Stimulated activated CD4-positive, alpha-beta T cell treated with anti-CD3 and anti-CD28 coated beads, Interleukin-12 subunit alpha, Interleukin-12 subunit beta, amount 100 ng/mL, for 24 hours (primary cell): ENCODE measurements at regions not wholly inside any gene's neighbourhood (a gene's known extent, or its start where the extent isn't known, plus 50 kb on each side); places are given as distances from the start of the nearest gene placed in this dataset.

Source experiments
- DNase-seq, 2 experiments: peaks; one replicate each; pipeline ENCODE4 v3.0.0-alpha.2; 2020; ENCODE audit warnings: low read depth in 2 of 2

DNA sequence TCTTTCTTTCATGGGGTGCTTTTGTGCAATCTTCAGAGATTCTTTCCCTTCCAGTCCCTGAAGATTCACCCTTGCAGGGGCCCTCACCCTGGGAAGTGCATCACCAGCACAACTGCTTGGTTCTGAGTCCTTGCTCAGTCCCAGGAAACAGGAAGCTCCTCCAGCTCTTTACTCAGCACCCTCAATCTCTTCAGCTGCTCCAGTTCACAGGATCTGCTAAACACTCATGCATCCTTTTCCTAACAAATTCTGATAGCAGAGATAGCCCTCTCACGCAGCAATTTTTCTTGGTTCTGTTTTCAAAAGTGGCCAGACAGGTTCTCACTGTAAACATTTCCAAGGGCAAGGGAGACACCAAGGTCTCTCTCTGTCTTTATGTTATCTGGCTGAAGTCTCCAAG lies 823.1 kb downstream of the LIG4 start:
- no peak for DNase-seq

DNA sequence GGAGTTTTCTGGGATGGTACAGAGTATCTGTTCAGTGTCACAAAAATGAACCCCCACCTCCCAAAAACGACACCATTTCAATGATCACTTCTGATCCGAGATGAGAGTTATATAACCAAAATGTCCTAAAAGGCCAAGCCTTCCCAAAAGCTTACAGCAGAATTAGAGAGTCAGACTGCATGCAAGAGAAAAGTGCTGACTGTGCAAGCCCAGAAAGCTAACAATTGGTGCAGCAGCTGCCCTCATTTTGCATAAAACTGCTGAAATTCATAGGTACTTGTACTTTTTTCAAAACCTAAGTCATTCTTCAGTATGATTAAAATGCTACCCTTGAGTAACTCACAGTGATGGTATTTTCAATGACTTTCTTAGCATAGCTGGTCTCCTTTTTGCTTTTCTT lies 819.6 kb upstream of the ARGLU1 start:
- no peak for DNase-seq

DNA sequence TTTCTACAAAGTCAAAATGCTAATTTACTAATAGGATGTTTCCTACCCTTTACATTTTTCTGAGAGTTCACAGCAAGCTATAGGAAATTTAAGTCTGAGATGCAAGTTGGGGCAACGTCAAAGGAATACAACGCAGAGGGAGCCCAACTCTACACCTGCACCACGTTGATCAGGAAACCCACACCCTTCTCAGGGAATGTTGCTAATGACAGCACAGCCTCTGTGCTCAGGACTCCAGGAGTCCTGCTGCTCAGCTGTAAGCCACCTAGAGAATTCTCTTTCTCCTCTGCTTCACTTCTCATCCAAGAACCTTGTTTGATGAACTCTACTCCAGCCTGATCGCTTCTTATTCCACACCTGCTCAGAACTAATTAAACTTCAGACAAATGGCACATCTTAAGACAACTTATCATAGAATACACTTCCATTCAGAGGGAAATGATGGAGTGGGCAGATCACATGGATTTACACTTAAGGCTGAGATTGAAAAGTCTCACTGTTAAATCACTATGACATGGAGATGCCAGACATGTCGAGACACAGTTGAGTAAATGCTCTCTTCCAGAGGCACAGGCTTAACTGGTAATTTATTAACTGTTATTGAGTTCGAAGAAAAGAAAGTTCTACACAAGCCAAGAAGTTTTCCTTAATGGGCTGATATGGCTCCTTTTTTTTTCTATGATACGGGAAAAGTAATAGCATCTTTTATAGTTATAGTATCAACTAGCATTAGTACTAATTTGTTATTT lies 811.6 kb upstream of the ARGLU1 start:
- DNase-seq = no peak

DNA sequence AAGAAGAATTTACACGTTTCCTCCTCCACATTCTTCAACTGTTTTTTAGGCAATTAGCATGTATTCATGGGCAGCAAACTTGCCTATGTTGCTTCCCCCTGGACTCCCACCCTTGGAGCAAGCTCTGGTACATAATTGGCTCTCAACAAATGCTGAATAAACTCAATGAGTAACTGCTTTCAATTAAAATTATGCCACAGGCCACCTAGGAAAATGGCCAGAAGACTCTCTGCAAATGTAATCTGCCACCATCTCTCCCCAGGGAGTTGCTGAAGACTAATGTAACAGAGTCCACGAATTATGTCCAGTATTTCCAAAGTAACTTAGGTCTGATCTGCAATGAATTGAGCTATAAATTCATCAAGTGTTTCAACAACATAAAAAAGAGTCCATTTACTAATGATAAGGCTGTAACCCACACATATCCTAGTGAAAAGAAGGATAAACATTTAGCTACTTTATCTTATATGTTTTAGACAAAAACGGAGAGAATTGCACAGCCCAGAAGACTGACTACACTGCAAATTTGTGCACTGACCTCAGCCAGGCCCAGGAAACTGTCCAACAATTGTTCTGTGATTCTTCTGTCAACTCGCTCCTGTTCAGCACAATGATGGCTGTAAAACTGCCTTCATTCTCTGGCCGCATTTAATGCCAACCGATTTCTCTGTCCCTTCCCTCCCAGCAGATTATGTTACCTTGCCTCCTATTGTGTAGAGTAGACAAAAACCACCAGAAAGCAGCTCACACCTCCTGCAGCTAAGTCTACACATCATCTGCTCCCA lies 808.6 kb upstream of the ARGLU1 start:
- DNase-seq = no peak

DNA sequence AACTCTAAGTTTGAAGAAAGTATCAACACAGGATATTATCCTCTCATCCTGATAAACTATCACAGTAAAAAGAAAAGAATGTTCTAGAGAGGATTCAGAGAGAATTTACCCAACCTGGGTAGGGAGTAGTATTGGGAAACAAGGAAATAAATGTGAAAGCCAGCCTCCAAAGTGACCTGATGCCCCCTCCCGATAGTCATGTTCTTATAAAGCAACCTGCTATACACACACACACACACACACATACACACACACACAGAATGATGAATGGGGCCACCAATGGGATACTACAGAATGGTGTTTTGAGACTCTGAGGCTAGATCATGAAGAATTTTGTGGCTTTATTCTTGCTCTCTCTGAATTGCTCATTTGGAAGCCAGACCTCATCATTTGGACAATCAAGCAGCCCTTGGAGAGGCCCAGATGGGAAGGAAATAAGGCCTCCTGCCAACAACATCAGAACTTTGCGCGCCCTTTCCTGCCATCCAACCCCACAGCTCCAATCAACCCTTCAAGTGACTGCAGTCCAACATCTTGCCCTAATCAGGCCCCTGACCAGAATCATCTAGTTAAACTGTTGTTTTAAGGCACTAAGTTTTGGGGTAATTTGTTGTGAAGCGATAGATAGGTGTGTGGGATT lies 807.9 kb upstream of the ARGLU1 start:
- no peak for DNase-seq

DNA sequence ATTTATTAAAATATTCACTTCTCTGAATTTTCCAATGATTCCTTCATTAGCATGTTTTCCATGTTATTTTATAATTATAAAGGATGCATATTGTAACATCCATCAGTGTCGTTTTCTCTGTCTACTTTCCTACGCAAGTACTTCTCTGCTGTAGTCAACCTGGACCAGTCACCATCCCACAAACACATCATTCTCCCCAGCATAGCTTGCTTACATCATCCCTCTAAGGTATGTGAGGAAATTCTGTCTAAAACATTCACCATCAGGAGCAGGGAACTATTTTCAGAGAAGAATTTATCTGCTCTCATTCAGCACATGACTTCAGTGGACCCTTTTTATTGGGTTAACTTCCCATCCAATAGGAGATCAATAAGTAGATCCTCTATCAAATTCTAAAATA lies 806.1 kb upstream of the ARGLU1 start:
- DNase-seq = no peak

DNA sequence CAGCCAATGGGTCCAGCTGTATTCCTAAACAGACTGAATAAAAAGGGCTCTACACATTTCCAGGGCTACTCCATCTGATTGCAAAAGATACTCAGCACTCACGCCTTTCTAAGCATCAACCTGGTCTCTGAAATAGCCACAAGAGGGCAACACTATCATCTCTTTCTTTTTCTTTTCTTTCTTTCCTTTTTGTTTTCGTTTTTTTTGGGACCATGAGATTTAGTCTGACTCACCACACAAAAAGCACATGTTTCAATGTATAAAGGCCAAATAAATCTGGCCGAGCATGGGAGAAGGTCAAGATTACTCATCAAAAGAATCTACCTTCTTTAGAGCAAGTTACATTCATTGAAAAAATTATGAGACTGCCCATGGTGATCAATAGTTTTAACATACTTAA lies 805.6 kb upstream of the ARGLU1 start:
- no peak for DNase-seq

DNA sequence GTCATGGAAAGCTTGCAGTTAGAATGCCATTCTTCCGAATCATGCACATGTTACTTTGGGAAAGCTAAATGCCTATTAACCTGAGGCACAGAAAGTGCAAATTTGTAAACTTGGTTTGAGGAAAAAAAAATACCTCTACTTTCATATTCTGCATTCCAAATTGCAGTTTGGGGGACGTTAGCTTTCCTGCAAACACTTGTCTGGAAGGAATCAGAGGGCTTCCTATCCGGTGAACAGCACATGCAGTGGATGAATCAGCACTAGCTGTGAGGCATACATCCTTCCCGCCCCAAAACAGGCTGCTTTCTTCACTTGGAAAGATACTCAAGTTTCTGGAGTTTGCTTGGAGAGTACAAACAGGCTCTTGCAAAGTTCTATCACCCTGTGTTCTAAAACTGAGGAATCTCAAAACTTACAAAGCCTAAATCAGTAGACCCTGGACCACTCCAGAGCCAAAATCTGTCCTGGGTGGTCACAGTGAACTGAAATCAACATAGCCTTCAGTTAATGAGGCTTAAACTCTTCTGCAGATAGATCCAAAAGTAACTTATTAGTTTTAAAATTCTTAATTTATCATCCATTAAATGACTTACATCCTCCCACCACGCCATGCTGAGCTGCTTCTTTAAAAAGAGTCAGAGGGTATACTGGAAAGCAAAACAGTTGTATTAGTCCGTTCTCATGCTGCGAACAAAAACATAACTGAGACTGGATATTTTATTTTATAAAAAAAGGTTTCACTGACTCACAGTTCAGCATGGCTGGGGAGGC lies 802.3 kb upstream of the ARGLU1 start:
- no peak for DNase-seq

DNA sequence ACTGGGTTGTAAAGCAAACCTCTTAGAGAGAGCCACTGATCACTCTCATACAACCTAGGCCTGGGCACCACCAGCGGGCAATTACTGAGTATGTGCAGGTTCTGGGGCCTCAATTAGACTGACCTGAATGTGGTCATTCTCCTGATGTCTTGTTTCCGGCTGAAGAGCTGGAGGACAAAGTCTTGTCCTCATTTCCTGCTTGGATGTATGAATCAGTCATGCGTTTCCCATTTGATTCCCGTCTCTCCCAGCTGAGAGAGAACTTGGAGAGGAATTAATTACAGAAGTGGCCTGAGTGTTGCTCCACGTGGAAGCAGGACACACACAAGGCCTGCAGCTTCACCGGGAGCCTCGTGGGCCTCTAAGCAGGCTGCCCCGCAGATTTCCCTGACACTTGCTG lies 799.3 kb upstream of the ARGLU1 start:
- DNase-seq = no peak

DNA sequence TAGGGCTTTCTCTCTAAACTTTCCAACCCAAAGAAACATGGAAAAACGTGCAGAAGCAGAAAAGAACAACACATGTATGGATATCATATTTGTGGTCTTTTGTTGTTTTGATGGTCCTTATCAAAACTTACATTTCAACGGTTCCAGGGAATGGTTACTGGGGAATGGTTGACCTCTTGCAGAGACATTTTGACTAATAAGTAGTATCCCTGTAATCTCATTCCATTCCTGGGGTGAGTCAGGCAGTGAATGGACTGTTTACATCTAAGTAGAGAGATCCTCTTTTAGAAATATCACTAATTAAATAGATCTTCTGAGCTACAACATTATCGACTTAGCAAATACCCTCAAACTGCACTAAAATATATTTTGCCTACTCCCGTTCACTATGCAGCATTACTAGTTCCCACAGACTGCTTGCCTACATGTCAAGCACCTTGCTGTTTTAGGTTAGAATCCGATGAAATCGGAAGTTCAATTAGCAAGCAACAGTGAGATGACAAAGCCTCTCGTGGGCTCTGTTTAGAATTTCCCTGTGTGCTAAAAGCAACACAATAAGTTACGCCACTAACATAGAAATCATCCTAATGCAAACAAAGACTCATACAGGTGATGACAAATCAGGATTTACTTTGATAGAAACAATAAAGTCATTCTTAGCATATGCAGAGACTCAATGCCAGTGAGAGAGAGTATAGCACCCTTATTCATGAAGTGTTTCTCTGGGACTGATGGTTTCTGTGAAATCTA lies 797.7 kb upstream of the ARGLU1 start:
- no peak for DNase-seq

DNA sequence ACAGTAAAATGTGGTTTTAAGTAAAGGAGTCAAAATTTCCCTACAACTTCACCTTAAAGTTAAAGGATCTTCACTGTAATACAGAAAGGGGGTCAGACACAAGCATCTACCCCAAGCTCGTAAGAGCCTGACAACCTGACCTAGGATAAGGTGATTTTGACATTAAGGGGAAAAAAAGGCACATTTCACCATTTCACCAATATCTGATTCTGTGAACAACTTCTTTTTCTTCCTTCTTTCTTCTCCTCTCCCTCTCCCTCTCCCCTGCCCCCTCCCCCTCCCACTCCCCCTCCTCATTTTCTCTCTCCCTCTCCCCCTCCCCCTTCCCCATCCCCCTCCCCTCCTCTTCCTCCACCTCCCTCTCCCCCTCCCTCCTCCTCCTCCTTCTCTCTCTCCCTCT lies 796.7 kb upstream of the ARGLU1 start:
- no peak for DNase-seq

DNA sequence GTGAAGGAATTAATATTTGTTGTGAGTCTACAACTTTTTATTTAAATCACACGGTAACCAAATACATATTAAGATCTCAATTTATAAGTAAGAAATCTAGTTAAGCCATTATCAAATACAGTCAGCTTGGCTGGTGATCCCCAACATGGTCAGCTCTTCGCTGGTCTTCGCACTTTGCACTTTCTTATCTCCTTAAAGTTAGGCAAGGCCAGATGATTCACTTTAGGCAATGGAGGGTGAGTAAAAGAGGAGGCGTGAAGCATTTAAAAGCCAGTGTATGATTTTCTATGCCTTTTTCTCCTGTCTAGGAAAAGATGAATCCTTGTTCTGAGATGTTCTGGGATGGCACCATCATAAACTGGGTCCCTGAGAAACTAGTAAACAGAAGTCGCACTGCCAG lies 793.7 kb upstream of the ARGLU1 start:
- no peak for DNase-seq

DNA sequence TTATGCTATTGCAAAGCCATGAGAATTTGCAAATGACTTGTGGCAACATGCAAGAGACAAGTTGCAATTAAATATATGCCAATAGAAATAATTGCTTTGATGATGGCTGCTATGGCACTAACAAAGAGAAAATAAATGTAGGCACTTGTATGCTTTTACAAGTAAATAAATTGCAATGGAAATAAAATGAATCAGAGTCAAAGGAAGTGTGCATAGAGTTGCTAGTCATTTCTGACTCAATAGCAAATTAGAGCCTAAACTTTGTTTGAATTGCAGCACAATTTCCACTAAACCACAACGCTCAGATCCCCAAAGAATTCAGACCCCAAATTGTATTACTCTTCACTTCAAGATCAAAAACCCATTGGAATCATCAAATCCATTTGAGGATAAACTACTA lies 792.1 kb upstream of the ARGLU1 start:
- no peak for DNase-seq

DNA sequence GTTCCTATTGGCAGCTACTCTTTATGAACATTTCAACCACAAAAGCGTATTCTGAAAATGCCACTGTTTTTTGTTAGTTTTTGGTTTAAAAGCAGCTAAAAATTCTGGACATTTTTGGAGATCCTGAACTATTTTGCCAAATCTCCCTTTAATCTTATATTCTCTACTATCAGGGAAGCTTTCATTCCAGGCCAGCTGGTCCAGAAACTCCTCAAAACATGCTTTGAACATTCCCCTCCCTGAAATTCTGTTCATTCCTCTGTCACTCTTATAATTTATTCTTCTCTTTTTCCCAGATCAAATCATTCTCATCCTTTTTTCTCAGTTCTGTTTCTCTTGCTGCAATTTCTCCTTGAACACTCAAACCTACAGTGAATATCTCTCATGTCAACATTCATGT lies 790.9 kb upstream of the ARGLU1 start:
- DNase-seq = no peak

DNA sequence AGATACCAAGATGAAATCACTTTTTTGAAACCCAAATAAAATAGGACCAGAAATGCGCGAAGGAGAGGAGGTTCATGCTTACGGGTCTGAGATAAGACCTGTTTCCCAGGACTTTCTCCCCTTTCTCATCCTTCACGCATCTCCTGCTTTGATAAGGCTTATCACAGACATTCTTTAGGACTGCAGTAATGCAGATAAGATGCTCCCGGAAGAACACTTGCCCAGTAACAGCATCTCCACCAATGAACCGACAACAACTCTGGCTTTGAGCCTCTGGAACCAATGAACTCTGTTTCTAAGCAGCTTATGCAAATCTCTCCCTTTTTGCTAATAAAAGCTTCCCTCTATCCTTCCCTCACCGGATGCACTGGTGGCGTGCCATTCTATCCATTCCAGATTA lies 783.4 kb upstream of the ARGLU1 start:
- no peak for DNase-seq

DNA sequence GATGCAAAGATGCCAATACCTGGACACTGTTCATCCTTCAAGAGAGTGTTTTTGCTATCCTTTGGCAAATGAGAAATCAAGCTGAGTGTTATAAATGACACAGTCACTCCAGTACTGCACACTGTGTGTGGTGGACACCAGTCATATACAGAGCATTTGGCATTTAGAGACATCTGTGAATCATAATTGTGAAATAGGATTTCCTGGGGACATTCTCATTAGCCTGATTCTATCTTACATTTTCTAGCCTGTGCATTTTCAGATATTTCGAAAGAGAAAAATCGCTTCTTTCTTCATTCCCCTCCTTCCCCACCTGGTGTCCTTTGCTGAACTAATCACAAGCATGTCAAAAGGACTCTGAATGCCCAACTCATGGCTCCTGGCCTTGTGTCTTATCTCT lies 781.0 kb upstream of the ARGLU1 start:
- no peak for DNase-seq

DNA sequence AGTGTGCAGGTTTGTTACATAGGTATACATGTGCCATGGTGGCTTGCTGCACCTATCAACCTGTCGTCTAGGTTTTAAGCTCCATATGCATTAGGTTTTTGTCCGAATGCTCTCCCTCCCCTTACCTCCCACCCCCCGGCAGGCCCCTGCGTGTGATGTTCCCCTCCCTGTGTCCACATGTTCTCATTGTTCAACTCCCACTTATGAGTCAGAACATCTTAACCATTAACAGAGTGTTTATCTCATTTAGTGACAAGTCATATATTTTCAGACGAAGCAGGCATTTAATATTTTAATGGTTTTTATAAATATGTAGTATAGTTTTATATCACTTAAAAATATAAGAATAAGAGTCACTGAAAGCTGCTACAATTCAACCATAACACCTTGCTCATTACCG lies 780.5 kb upstream of the ARGLU1 start:
- no peak for DNase-seq

DNA sequence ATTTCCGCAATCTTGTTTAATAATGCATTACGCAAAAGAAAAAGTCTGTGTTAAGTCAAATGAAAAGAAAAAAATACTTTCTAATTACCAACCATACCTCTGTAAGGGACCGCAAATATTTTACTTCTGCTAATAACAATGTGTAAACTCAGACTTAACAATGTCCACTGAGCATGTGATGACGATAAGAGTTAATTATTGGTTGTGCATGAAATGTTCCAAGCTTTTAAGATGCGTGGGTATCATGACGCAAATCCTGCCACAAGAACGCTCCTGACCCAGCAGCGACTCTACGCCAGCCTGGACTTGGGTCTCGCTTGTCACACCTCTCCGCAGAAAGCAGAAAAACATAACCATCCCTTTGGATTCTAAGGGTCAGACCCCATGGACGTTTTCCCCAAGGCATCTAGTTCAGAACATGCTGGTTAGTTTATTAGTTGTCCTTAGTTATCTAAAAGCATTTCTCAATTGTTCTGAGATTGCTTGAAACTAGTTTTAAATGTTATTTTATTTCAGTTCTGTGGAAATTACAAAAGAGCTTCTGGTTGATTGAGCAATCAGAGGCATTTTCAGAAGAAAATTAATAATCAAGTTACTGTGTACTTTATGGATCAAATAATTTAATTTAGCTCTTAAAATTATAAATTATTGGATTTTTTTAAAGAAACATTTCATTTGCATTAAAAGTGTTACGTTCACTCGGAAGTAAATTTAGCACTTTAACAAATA lies 779.9 kb upstream of the ARGLU1 start:
- DNase-seq = no peak

DNA sequence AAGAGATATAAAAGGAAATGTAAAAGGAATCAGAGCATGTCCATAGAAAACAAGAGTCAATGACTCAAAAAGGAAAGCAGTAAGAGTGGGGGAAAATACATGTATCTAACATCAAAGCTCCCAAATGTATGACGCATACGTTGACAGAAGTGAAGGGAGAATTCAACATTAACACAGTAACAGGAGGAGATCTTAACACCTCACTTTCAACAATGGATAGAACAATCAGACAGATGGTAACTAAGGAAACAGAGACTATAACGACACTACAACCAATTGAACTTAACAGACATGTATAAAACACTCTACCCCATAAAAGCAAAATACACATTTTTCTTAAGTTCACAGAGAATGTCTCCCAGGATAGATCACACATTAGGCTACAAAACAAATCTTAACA lies 774.8 kb upstream of the ARGLU1 start:
- no peak for DNase-seq

DNA sequence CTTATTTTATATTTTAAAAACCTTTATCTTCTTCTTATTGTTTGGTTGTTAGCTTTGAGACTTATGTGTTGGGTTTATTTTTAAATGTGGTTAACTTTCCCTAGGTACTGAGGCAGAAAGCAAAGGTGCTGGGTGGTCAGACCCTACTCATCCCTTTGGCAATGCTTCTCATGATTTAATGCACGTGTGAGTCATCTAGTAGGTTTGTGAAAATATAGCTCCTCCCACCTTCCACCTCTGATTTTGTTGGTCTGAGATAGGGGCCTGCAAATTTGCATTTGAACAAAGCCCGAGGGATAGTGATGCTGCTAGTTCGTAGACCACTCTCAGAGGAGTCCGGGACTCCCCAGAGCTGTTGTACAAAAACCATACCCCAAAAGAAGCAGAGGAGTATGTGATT lies 771.3 kb upstream of the ARGLU1 start:
- DNase-seq = no peak

DNA sequence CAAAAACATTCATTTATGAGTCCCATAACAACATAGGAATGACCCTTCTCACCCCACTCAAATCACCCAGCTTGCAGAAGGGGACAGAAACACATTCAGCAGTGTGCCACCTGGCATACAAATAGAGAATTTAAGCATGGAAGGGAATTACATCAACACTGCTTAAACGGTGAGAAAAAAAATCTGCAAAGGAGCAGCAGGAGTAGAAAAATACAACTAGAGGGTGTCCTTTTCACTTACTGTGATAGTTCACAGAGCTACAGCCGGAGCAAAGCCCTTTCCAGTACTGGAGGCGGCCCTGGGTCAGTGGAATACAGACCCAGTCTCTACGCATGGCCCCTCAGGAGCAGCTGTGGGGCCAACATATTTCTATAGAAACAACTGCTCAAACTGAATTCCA lies 764.3 kb upstream of the ARGLU1 start:
- DNase-seq = no peak
